ENCODE measurements at regions not wholly inside any gene's neighbourhood (a gene's known extent, or its start where the extent isn't known, plus 50 kb on each side); places are given as distances from the start of the nearest gene placed in this dataset.
"Not testable (repeated sequence)": the region's sequence is repeated elsewhere in the genome, so short reads cannot be mapped to it uniquely, and the experiment has no call there.

DNA sequence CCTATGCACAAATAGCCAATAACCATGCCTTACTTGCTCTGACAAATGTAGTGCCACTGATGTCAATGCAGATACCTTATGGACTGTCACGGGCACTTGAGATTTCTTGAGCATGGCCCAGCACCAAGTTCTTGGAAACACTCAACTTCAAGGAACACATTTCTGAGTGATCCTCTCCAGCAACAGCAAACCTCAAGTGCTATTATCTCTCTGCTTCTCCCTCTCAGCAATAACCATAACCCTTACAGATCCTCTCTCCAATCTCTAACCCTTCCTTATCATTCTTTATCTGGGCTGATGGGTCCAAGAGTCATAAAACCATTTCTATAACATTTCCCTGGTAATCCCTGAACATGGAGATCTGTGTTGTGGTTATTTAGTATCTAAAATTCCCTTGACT, 266.9 kb upstream of the STXBP5 start:
- intact Hi-C loops (cut with micrococcal nuclease), result no loop called here

DNA sequence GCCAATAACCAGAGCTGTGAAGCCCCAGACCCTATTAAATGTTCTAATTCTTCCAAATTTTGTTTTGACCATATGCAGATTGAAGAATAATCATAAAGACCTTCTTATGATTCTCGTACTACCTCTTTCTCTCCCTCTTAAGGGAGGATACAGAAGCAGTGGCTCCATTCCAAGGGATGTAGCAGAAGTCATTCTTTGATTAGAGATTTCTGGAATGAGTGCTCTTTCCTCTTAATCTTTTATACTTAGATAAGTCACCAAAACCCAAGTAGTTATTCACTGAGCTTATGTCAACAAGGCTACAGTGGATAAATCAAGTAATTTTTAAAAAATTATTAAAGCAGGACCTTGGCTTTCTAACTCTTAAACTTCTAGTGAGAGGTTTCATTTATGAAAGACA, 266.0 kb upstream of the STXBP5 start:
- H3K27ac ChIP-seq (ENCODE audit: low read depth in 1 of 2, low read length in 2 of 2), result no peak overlapping the region

More for the DNA sequence above, 266.9 kb upstream of the STXBP5 start:
- H3K36me3 ChIP-seq (replicated peaks in 1 of 2; ENCODE audit: control insufficient read depth in 1 of 2, insufficient read depth in 2 of 2, low read length in 2 of 2), result no peaks in the 10 kb centered on the region
- TF ChIP-seq, protein P1, sequence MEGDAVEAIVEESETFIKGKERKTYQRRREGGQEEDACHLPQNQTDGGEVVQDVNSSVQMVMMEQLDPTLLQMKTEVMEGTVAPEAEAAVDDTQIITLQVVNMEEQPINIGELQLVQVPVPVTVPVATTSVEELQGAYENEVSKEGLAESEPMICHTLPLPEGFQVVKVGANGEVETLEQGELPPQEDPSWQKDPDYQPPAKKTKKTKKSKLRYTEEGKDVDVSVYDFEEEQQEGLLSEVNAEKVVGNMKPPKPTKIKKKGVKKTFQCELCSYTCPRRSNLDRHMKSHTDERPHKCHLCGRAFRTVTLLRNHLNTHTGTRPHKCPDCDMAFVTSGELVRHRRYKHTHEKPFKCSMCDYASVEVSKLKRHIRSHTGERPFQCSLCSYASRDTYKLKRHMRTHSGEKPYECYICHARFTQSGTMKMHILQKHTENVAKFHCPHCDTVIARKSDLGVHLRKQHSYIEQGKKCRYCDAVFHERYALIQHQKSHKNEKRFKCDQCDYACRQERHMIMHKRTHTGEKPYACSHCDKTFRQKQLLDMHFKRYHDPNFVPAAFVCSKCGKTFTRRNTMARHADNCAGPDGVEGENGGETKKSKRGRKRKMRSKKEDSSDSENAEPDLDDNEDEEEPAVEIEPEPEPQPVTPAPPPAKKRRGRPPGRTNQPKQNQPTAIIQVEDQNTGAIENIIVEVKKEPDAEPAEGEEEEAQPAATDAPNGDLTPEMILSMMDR (IDR thresholded peaks at IDR 0.05), result no peak
- H2AFZ ChIP-seq (ENCODE audit: insufficient read depth, low read depth, low read length, poor library complexity, severe bottlenecking), result no peak overlapping the region
- no peaks in the 10 kb centered on the region for H3K4me1 ChIP-seq (ENCODE audit: control insufficient read depth in 1 of 2, insufficient read depth in 2 of 2, low read length in 2 of 2)
- no peak overlapping the region for H3K4me2 ChIP-seq (replicated peaks; ENCODE audit: extremely low read depth, low read length, poor library complexity, severe bottlenecking)
- H3K4me3 ChIP-seq (replicated peaks in 1 of 3; ENCODE audit: low read depth in 2 of 3, low read length in 3 of 3), result no peak overlapping the region
- no peaks in the 10 kb centered on the region for H3K79me2 ChIP-seq (ENCODE audit: insufficient read depth, low read length)
- H3K36me3 Mint-ChIP-seq, result no peaks in the 10 kb centered on the region
- no peaks in the 10 kb centered on the region for H3K4me1 Mint-ChIP-seq
- H3K27ac ChIP-seq (ENCODE audit: low read depth in 1 of 2, low read length in 2 of 2), result no peak overlapping the region
- no peaks in the 10 kb centered on the region for H3K27me3 ChIP-seq (ENCODE audit: control insufficient read depth in 2 of 2, insufficient read depth in 2 of 2, low read length in 2 of 2)
- H3K27me3 Mint-ChIP-seq (ENCODE audit: low read depth in 3 of 3), result peaks cover 0 to 2% (median 0%) of the 10 kb centered on the region in 3 donors
- DNase-seq, result no peak
- 89% methylated on average over 1 of the region's 1 CpG for WGBS (ENCODE audit: insufficient coverage)
- H3K4me3 Mint-ChIP-seq, result no peak overlapping the region
- no peaks in the 10 kb centered on the region for H3K9me3 ChIP-seq (replicated peaks in 1 of 2; ENCODE audit: control insufficient read depth in 1 of 2, insufficient read depth in 1 of 2, low read length in 2 of 2)
- no peaks in the 10 kb centered on the region for H4K20me1 ChIP-seq (ENCODE audit: insufficient read depth, low read length)
- H3K27ac Mint-ChIP-seq, result no peak overlapping the region
- no peak overlapping the region for H3K9ac ChIP-seq (ENCODE audit: insufficient read depth, low read length, poor library complexity, severe bottlenecking)
- peaks cover 2 to 14% (median 8%) of the 10 kb centered on the region in 7 donors for H3K9me3 Mint-ChIP-seq

DNA sequence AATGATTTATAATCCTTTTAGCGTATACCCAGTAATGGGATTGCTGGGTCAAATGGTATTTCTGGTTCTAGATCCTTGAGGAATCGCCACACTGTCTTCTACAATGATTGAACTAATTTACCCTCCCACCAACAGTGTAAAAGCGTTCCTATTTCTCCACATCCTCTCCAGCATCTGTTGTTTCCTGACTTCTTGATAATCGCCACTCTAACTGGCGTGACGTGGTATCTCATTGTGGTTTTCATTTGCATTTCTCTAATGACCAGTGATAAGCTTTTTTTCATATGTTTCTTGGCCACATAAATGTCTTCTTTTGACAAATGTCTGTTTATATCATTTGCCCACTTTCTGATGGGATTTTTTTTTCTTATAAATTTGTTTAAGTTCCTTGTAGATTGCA, 264.8 kb upstream of the STXBP5 start:
- H3K9me3 Mint-ChIP-seq, result peaks cover 8 to 27% (median 19%) of the 10 kb centered on the region in 7 donors
- H3K36me3 ChIP-seq (replicated peaks in 1 of 2; ENCODE audit: control insufficient read depth in 1 of 2, insufficient read depth in 2 of 2, low read length in 2 of 2); H3K27ac ChIP-seq (ENCODE audit: low read depth in 1 of 2, low read length in 2 of 2); H3K4me2 ChIP-seq (replicated peaks; ENCODE audit: extremely low read depth, low read length, poor library complexity, severe bottlenecking); intact Hi-C loops (cut with micrococcal nuclease); H3K4me3 ChIP-seq (replicated peaks in 1 of 3; ENCODE audit: low read depth in 2 of 3, low read length in 3 of 3); H2AFZ ChIP-seq (ENCODE audit: insufficient read depth, low read depth, low read length, poor library complexity, severe bottlenecking); H3K27ac Mint-ChIP-seq; H3K79me2 ChIP-seq (ENCODE audit: insufficient read depth, low read length); H3K4me3 Mint-ChIP-seq; H3K9ac ChIP-seq (ENCODE audit: insufficient read depth, low read length, poor library complexity, severe bottlenecking); H3K4me1 ChIP-seq (ENCODE audit: control insufficient read depth in 1 of 2, insufficient read depth in 2 of 2, low read length in 2 of 2); H4K20me1 ChIP-seq (ENCODE audit: insufficient read depth, low read length); H3K4me1 Mint-ChIP-seq; DNase-seq; H3K27me3 Mint-ChIP-seq (ENCODE audit: low read depth in 3 of 3); H3K27me3 ChIP-seq (ENCODE audit: control insufficient read depth in 2 of 2, insufficient read depth in 2 of 2, low read length in 2 of 2); H3K36me3 Mint-ChIP-seq: not testable (repeated sequence)
- no CpG with 5 or more reads among the region's 6 CpGs for WGBS (ENCODE audit: insufficient coverage)
- peaks cover 13 to 15% of the 10 kb centered on the region in 2 donors for H3K9me3 ChIP-seq (replicated peaks in 1 of 2; ENCODE audit: control insufficient read depth in 1 of 2, insufficient read depth in 1 of 2, low read length in 2 of 2)

More for the DNA sequence above, 266.0 kb upstream of the STXBP5 start:
- WGBS (ENCODE audit: insufficient coverage), result no CpG with 5 or more reads among the region's 1 CpG
- no peaks in the 10 kb centered on the region for H3K27me3 Mint-ChIP-seq (ENCODE audit: low read depth in 3 of 3)
- TF ChIP-seq, protein P1 (IDR thresholded peaks at IDR 0.05), result no peak
- Histone ChIP-seq H3K9me3 (replicated peaks in 1 of 2; ENCODE audit: control insufficient read depth in 1 of 2, insufficient read depth in 1 of 2, low read length in 2 of 2) (peaks cover 7 to 9% of the 10 kb centered on the region in 2 donors), H3K4me3 (replicated peaks in 1 of 3; ENCODE audit: low read depth in 2 of 3, low read length in 3 of 3) (no peak overlapping the region), H3K4me2 (replicated peaks; ENCODE audit: extremely low read depth, low read length, poor library complexity, severe bottlenecking) (no peak overlapping the region), H3K4me1 (ENCODE audit: control insufficient read depth in 1 of 2, insufficient read depth in 2 of 2, low read length in 2 of 2) (no peaks in the 10 kb centered on the region), H4K20me1 (ENCODE audit: insufficient read depth, low read length) (no peaks in the 10 kb centered on the region), H3K27me3 (ENCODE audit: control insufficient read depth in 2 of 2, insufficient read depth in 2 of 2, low read length in 2 of 2) (no peaks in the 10 kb centered on the region), H3K9ac (ENCODE audit: insufficient read depth, low read length, poor library complexity, severe bottlenecking) (no peak overlapping the region), H3K79me2 (ENCODE audit: insufficient read depth, low read length) (no peaks in the 10 kb centered on the region), H3K36me3 (replicated peaks in 1 of 2; ENCODE audit: control insufficient read depth in 1 of 2, insufficient read depth in 2 of 2, low read length in 2 of 2) (no peaks in the 10 kb centered on the region), H2AFZ (ENCODE audit: insufficient read depth, low read depth, low read length, poor library complexity, severe bottlenecking) (no peak overlapping the region)
- no peak overlapping the region for H3K4me3 Mint-ChIP-seq
- no peak for DNase-seq
- H3K27ac Mint-ChIP-seq, result no peak overlapping the region
- no peaks in the 10 kb centered on the region for H3K4me1 Mint-ChIP-seq
- no peaks in the 10 kb centered on the region for H3K36me3 Mint-ChIP-seq
- H3K9me3 Mint-ChIP-seq, result peaks cover 8 to 21% (median 15%) of the 10 kb centered on the region in 7 donors
- intact Hi-C loops (cut with micrococcal nuclease), result no loop called here
